ENCODE measurements at regions not wholly inside any gene's neighbourhood (a gene's known extent, or its start where the extent isn't known, plus 50 kb on each side); places are given as distances from the start of the nearest gene placed in this dataset.

DNA sequence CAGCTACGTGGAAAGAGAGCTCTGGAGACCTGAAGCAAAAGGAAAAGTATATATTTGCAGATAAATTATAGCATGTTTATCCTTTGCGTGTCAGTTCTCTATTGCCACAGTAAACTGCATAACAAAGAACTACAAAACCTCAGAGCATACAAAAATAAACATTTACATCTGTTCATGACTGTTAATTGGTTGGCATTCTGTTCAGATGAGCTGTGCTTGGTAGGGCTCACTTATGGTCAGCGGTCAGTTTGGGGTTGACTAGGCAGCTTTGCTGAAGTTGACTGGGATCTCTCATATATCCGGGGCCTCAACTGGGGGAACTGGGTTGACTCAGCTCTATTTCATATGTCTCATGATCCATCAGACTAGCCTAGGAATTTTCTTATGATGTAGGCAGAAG lies 257.7 kb downstream of the TLE1 start:
- no peaks in the 10 kb centered on the region for H3K79me2 ChIP-seq
- no peaks in the 10 kb centered on the region for H3K27me3 ChIP-seq
- H3K4me3 ChIP-seq = no peak overlapping the region
- no peaks in the 10 kb centered on the region for H3K36me3 ChIP-seq (replicated peaks; ENCODE audit: insufficient read depth, low read depth)
- no peak overlapping the region for H3K27ac ChIP-seq
- H3K9me3 ChIP-seq (ENCODE audit: low read depth) = peaks cover 10% of the 10 kb centered on the region
- H3K4me1 ChIP-seq (ENCODE audit: insufficient read depth) = no peaks in the 10 kb centered on the region
- no peak for DNase-seq (ENCODE audit: low spot score)
- H2AFZ ChIP-seq = no peak overlapping the region
- 76% methylated on average over 4 of the region's 4 CpGs for WGBS (ENCODE audit: low lambda C conversion rate, missing lambda C conversion rate)
- no peaks in the 10 kb centered on the region for H3K9me2 ChIP-seq (replicated peaks; ENCODE audit: insufficient read depth)
- no peaks in the 10 kb centered on the region for H4K20me1 ChIP-seq (ENCODE audit: insufficient read depth, poor library complexity, severe bottlenecking)
- TF ChIP-seq EZH2 (IDR thresholded peaks at IDR 0.05; ENCODE audit: borderline replicate concordance) (no peak), EZH2phosphoT487 (IDR thresholded peaks at IDR 0.05; ENCODE audit: low read depth, severe bottlenecking, unreplicated experiment) (no peak)
- TF ChIP-seq, protein P1, sequence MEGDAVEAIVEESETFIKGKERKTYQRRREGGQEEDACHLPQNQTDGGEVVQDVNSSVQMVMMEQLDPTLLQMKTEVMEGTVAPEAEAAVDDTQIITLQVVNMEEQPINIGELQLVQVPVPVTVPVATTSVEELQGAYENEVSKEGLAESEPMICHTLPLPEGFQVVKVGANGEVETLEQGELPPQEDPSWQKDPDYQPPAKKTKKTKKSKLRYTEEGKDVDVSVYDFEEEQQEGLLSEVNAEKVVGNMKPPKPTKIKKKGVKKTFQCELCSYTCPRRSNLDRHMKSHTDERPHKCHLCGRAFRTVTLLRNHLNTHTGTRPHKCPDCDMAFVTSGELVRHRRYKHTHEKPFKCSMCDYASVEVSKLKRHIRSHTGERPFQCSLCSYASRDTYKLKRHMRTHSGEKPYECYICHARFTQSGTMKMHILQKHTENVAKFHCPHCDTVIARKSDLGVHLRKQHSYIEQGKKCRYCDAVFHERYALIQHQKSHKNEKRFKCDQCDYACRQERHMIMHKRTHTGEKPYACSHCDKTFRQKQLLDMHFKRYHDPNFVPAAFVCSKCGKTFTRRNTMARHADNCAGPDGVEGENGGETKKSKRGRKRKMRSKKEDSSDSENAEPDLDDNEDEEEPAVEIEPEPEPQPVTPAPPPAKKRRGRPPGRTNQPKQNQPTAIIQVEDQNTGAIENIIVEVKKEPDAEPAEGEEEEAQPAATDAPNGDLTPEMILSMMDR (IDR thresholded peaks at IDR 0.05; ENCODE audit: poor library complexity) = no peak
- H3K4me2 ChIP-seq = no peak overlapping the region

DNA sequence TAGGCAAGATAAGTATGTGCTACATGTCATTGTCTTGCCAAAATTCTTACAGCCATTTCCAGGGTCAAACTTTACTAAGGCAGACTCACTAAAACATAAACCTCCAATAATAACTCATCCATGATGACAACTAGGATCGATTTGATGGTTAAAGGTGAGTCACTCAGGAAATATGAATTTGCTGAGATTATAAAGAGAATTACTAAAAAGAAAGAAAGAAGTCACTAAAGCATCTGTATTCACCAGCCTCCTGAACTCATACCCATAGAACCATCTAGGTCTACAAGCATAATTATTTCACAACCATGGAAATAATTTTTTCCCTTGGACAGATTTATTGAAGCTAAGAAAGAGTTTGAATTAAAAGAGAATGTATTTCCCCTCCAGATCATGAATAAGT lies 258.6 kb downstream of the TLE1 start:
- no peak for DNase-seq (ENCODE audit: low spot score)
- TF ChIP-seq EZH2 (IDR thresholded peaks at IDR 0.05; ENCODE audit: borderline replicate concordance) (no peak), EZH2phosphoT487 (IDR thresholded peaks at IDR 0.05; ENCODE audit: low read depth, severe bottlenecking, unreplicated experiment) (no peak)
- TF ChIP-seq, protein P1 (IDR thresholded peaks at IDR 0.05; ENCODE audit: poor library complexity) = no peak
- Histone ChIP-seq H4K20me1 (ENCODE audit: insufficient read depth, poor library complexity, severe bottlenecking) (no peaks in the 10 kb centered on the region), H3K4me1 (ENCODE audit: insufficient read depth) (no peaks in the 10 kb centered on the region), H3K27me3 (no peaks in the 10 kb centered on the region), H3K36me3 (replicated peaks; ENCODE audit: insufficient read depth, low read depth) (no peaks in the 10 kb centered on the region), H3K9me3 (ENCODE audit: low read depth) (peaks cover 10% of the 10 kb centered on the region), H3K27ac (no peak overlapping the region), H3K4me2 (no peak overlapping the region), H3K9me2 (replicated peaks; ENCODE audit: insufficient read depth) (no peaks in the 10 kb centered on the region), H3K79me2 (no peaks in the 10 kb centered on the region), H2AFZ (no peak overlapping the region), H3K4me3 (no peak overlapping the region)
- 81% methylated on average over 1 of the region's 1 CpG for WGBS (ENCODE audit: low lambda C conversion rate, missing lambda C conversion rate)

DNA sequence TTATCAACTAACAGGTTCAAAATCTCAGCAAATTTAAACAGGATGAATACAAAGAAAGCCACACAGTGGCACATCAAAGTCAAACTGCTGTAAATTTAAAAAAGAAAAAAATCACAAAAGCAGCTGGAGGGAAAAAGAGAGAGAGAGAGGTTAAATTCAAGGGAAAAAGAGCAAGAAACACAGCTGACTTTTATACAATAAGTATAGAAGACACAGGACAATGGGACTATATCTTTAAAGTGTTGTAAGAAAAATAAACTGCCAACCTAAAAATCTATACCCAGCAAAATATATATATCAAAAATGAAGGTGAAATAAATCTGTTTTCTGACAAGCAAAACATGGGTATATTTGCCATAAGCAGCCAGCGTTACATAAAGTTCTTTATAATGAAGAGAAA lies 261.5 kb downstream of the TLE1 start:
- Histone ChIP-seq H3K9me3 (ENCODE audit: low read depth) (peaks cover 10% of the 10 kb centered on the region), H3K4me1 (ENCODE audit: insufficient read depth) (no peaks in the 10 kb centered on the region), H3K27ac (no peak overlapping the region), H4K20me1 (ENCODE audit: insufficient read depth, poor library complexity, severe bottlenecking) (no peaks in the 10 kb centered on the region), H2AFZ (no peak overlapping the region), H3K4me3 (no peak overlapping the region), H3K79me2 (no peaks in the 10 kb centered on the region), H3K27me3 (no peaks in the 10 kb centered on the region), H3K36me3 (replicated peaks; ENCODE audit: insufficient read depth, low read depth) (no peaks in the 10 kb centered on the region), H3K9me2 (replicated peaks; ENCODE audit: insufficient read depth) (no peaks in the 10 kb centered on the region), H3K4me2 (no peak overlapping the region)
- WGBS (ENCODE audit: low lambda C conversion rate, missing lambda C conversion rate) = 100% methylated on average over 1 of the region's 1 CpG
- no peak for DNase-seq (ENCODE audit: low spot score)
- TF ChIP-seq, protein P1 (IDR thresholded peaks at IDR 0.05; ENCODE audit: poor library complexity) = no peak
- TF ChIP-seq EZH2 (IDR thresholded peaks at IDR 0.05; ENCODE audit: borderline replicate concordance) (no peak), EZH2phosphoT487 (IDR thresholded peaks at IDR 0.05; ENCODE audit: low read depth, severe bottlenecking, unreplicated experiment) (no peak)

DNA sequence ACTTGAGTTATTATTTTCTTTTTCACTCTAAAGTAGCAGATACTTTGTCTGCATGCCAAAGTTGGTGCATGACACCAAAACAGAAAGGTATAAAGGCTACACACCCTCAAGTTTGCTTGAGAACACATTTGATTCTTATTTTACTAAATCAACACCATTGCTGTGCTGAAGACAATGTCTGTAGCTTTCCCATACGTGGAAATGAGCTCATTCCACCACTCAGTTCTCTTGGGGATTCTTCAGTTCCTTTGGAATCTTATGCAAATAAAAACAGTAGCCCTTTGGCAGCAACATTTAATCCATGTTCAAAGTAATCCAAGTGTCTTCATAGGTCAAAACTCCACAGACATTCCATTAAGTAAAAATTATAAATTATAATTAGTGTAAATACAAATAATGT lies 264.9 kb downstream of the TLE1 start:
- H3K36me3 ChIP-seq (replicated peaks; ENCODE audit: insufficient read depth, low read depth) = no peaks in the 10 kb centered on the region
- H3K4me1 ChIP-seq (ENCODE audit: insufficient read depth) = no peaks in the 10 kb centered on the region
- no peak for DNase-seq (ENCODE audit: low spot score)
- H3K4me2 ChIP-seq = no peak overlapping the region
- H3K4me3 ChIP-seq = no peak overlapping the region
- H3K9me2 ChIP-seq (replicated peaks; ENCODE audit: insufficient read depth) = no peaks in the 10 kb centered on the region
- no peaks in the 10 kb centered on the region for H4K20me1 ChIP-seq (ENCODE audit: insufficient read depth, poor library complexity, severe bottlenecking)
- peaks cover 10% of the 10 kb centered on the region for H3K9me3 ChIP-seq (ENCODE audit: low read depth)
- H3K79me2 ChIP-seq = no peaks in the 10 kb centered on the region
- no peak for TF ChIP-seq EZH2phosphoT487 (IDR thresholded peaks at IDR 0.05; ENCODE audit: low read depth, severe bottlenecking, unreplicated experiment)
- no peak for TF ChIP-seq EZH2 (IDR thresholded peaks at IDR 0.05; ENCODE audit: borderline replicate concordance)
- TF ChIP-seq, protein P1 (IDR thresholded peaks at IDR 0.05; ENCODE audit: poor library complexity) = no peak
- no peak overlapping the region for H2AFZ ChIP-seq
- no peak overlapping the region for H3K27ac ChIP-seq
- WGBS (ENCODE audit: low lambda C conversion rate, missing lambda C conversion rate) = 50% methylated on average over 1 of the region's 1 CpG
- no peaks in the 10 kb centered on the region for H3K27me3 ChIP-seq

All from hepatocyte (in vitro differentiated cells).